ENCODE measurements at regions not wholly inside any gene's neighbourhood (a gene's known extent, or its start where the extent isn't known, plus 50 kb on each side); places are given as distances from the start of the nearest gene placed in this dataset.

GRCh38 chr10:128418819-128419218 is 292.6 kb upstream of the MKI67 start:
- DNase-seq (ENCODE audit: low read depth in 4 of 4, low spot score in 3 of 4), result no peak

DNA sequence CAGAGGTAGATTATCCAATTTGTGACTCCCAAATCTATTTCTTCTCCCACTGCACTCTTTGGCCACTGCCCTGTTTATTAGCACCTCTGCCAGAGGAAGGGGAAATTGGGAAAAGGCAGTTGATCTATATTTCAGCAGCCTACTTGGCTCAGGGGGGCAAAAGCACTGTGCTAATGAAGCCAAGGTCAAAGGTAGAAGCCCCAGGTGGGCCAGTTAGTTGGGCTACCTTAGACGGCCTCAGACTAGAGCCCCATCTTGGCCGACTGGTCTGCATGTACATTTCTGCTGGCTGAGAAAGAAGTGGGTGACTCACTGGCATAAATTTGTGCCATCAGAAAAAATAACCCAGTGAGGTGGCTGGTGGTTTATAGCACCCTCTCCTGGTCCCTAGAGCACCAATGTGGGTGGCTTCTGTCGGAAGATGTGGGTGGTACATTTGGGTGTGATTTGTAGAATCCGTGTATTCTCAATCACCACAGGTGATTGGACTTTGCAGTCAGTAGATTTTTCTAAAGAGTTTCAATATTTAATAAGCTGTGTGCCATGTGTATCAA is 293.3 kb upstream of the MKI67 start:
- no peak for DNase-seq (ENCODE audit: low read depth in 4 of 4, low spot score in 3 of 4)

DNA sequence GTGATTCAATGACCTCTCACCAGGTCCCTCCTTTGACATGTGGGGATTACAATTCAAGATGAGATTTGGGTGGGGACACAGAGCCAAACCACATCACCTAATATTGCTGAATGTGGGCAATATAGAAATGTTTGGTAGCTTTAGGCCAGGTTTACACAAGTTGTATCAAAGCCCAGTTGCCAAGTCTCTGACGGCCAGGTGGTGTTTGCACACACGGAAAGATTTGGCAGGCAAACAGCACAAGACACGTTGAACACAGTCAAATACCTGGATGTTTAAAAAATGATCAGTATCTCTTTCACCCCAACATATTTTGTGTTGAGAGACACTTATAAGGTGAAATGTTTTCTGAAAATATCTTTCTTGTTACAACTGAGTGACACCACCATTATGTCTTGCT is 294.4 kb upstream of the MKI67 start:
- DNase-seq (ENCODE audit: low read depth in 4 of 4, low spot score in 3 of 4), result no peak

- no peak for DNase-seq (ENCODE audit: low read depth in 4 of 4, low spot score in 3 of 4)
These were observed 295.3 kb upstream of the MKI67 start for GRCh38 chr10:128421371-128422160.

GRCh38 chr10:128422190-128422589 is 296.0 kb upstream of the MKI67 start:
- DNase-seq (ENCODE audit: low read depth in 4 of 4, low spot score in 3 of 4), result no peak

DNA sequence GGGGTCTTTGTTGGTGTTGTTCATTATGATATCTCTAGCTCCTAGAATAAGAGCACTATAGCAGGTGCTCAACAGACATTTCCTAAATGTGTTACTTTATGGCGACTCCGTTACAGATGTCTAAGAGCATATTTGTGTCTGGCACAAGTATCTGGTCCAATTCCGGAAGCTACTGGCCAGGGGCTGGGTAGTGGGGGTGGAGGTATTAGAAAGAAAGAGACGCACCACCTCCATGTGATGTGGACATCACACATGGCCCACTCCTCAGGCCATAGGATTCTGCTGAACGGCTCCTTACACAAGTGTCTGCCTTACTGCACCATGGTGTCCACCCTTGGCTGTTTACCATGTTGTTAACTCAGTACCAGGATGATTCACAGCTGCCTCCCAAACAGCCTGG is 296.8 kb upstream of the MKI67 start:
- no peak for DNase-seq (ENCODE audit: low read depth in 4 of 4, low spot score in 3 of 4)

DNA sequence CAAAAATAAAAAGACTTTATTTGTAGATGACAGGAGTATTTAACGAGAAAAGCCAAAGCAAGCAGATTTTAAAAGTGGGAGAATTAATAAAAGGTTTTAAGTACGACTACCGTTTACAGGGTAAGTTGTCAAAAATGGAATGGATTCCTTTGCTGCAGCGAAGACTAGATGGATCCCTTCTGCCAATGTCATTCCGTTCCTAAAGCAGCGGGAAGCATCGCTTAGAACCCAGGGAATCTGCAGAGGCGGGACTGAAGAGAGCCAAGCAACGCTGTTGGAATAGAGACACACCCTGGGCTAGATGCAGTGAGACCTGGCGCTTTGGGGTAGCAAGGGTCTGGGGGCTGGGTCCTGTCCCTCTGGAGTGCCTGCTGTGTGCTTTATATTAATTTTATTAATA is 303.1 kb upstream of the MKI67 start:
- DNase-seq (ENCODE audit: low read depth in 4 of 4, low spot score in 3 of 4), result no peak

- DNase-seq (ENCODE audit: low read depth in 4 of 4, low spot score in 3 of 4), result no peak
These were observed 303.8 kb upstream of the MKI67 start for GRCh38 chr10:128429835-128430513.

GRCh38 chr10:128431083-128431482 is 304.9 kb upstream of the MKI67 start:
- DNase-seq (ENCODE audit: low read depth in 4 of 4, low spot score in 3 of 4), result no peak

DNA sequence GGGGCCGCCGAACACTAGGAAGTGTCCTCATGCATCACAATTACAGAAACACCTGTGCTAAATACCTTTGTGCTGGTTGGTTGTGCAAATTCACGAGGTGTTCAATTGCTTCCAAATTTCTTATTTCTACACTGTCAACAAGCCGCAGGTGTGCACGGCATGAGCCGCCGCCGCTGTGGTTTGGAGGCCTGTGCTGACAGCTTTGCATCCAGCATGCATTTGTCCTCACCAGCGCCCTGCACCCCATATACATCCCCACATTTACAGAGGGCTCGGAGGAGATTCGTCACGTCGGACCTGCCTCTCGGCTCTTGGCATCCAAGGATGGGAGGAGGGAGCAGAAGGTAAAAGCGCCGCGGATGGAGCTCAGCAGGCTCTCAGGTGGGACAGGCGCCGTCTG is 305.3 kb upstream of the MKI67 start:
- DNase-seq (ENCODE audit: low read depth in 4 of 4, low spot score in 3 of 4), result no peak

GRCh38 chr10:128432011-128432410 is 305.8 kb upstream of the MKI67 start:
- no peak for DNase-seq (ENCODE audit: low read depth in 4 of 4, low spot score in 3 of 4)

DNA sequence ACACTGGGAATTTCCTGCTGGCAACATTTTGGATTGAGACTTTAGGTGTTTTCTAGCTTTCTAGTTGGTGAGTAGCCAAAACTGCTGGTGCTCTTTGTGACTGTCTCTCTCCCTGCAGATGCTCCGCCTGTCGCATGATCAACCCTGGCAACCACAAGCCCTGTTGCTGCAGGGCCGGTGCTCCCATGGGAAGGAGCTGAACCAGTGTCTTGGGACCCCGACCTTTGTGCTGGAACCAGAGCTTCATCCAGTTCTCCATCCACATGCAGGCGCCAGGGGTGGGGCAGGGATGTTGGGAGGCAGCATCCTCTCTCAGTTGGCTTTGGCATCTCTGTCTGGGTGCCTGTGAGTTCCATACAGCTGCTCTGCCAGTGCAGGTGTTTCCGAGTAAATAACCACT is 306.2 kb upstream of the MKI67 start:
- DNase-seq (ENCODE audit: low read depth in 4 of 4, low spot score in 3 of 4), result no peak

- no peak for DNase-seq (ENCODE audit: low read depth in 4 of 4, low spot score in 3 of 4)
These were observed 309.6 kb upstream of the MKI67 start for GRCh38 chr10:128435811-128436210.

GRCh38 chr10:128437786-128438345 is 311.6 kb upstream of the MKI67 start:
- no peak for DNase-seq (ENCODE audit: low read depth in 4 of 4, low spot score in 3 of 4)

DNA sequence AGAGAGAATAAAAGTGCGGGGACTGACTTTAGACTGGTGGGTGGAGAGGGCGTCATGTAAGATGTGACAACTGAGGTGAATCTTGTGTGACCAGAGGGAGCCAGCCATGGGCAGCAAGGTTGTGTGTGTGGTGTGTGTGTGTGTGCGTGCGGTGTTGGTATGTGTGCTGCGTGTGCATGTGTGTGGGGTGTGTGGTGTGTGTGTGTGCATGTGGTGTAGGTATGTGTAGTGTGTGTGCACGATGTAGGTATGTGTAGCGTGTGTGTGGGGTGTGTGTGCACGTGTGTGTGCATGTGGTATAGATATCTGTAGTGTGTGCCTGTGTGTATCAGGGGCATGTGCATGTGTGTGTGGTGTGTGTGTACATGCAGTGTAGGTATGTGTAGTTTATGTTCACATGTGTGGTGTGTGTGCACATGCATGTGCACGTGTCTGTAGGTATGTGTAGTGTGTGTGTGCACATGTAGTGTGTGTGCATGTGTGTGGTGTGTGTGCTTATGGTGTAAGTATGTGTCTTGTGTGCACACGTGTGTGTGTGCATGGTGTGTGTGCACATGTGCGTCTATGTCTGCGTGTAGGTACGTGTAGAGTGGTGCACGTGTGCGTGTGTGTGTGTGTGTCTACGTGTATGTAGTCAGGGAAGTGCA is 312.3 kb upstream of the MKI67 start:
- DNase-seq (ENCODE audit: low read depth in 4 of 4, low spot score in 3 of 4), result no peak

DNA sequence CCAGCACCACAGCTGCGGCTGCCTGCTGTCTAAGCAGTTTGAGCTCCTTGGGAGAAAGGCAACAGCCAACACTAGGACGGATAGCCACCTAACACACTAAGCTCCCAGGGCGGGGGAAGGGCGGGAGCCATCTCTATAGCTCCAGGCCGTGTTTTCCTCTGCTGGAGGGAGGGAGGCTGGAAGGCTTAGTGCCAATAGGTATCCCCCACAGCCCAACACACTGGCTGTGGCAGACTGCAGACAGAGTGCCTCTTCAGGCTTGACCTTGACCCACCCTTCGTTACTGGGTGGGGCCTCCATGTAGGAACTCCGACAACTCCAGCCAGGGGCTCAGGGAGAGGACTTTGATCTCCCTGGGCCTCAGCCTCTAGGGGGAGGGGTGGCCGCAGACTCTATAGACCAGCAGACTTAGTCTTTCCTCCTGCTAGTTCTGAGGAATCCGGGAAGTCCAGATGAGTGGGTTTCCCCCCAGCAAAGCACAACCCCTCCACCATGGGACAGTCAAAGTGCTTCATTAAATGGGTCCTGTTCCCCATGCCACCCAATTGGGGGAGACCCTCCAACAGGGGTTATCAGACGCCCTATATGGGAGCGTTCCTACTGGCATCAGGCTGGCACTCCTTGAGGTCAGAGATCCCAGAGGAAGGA is 314.4 kb upstream of the MKI67 start:
- no peak for DNase-seq (ENCODE audit: low read depth in 4 of 4, low spot score in 3 of 4)

- DNase-seq (ENCODE audit: low read depth in 4 of 4, low spot score in 3 of 4), result no peak
These were observed 317.8 kb upstream of the MKI67 start for GRCh38 chr10:128443925-128444518.

DNA sequence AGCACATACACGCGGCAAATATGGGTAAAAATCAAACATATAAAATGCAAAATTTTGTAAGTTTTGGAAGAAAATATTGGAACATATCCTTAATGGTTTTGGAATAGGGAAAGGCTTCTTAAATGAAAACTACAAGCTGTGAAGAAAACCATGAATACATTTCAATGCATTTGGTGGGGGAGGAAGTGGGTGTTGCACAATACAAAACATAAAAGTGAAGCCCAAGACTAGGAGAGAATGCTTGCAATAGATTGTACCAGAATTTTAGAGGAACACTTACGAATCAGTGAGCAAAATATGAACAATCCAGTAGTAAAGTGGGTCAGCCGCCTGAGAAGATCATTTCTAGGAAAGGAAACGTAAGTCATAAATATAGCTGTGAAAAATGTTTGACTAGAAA is 322.6 kb upstream of the MKI67 start:
- DNase-seq (ENCODE audit: low read depth in 4 of 4, low spot score in 3 of 4), result no peak

DNA sequence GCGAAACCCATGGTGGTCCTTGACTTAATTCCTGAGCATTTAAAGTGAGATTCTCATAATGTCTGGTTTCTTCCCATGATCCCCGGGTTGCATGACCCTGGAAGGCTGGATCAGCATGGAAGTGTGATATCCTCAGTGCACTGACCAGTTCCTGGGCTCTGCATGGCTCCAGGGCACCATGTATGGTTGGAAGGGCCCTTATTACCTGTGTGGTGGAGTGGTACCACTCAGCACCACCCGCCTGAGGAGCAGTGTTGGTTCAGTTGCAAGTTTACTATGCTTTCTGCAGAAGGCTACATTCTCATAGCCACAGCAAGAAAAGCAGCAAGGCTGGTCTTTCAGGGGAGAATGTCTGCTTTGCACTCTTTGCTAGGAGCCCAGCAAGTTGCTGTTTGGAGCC is 325.7 kb upstream of the MKI67 start:
- DNase-seq (ENCODE audit: low read depth in 4 of 4, low spot score in 3 of 4), result no peak

DNA sequence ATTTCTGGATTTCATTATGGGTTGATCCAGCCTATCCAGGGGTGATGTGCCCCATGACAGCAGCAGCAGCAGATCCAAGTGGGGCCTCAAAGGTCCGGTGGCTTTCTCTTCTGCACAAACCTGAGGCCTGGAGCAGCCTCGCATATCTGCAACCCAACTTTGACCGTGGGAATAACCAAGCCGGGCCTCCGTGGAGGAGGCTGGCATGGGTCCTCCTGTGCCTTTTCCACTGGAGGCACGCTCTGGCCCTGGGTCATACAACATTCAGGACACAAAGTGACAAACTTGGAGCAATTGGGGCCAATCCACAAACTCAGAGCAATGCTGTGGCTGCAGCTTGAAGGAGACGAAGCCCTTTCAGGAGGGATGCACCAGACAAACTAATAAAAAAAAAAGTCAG is 330.0 kb upstream of the MKI67 start:
- no peak for DNase-seq (ENCODE audit: low read depth in 4 of 4, low spot score in 3 of 4)

Data from right renal pelvis (tissue), 4 donors.